IMR-90 (cell line): ENCODE measurements at regions not wholly inside any gene's neighbourhood (a gene's known extent, or its start where the extent isn't known, plus 50 kb on each side); places are given as distances from the start of the nearest gene placed in this dataset.

Experiments
- BHLHE40 ChIP-seq: fragments of 150-350 bp; IDR thresholded peaks from 2 replicates; pipeline ENCODE4 v1.6.1; 2016; ENCODE audit warnings: mild to moderate bottlenecking, low read depth, low read length
- CEBPB ChIP-seq: IDR thresholded peaks from 2 replicates; pipeline ENCODE4 v1.6.1; 2012; ENCODE audit warnings: low read depth, low read length, improper control_type of control experiment
- MAFK ChIP-seq: IDR thresholded peaks from 2 replicates; pipeline ENCODE4 v1.6.1; 2012; ENCODE audit warnings: low read depth, low read length, improper control_type of control experiment
- MXI1 ChIP-seq: IDR thresholded peaks from 2 replicates; pipeline ENCODE4 v1.6.1; 2012; ENCODE audit warnings: low read depth, mild to moderate bottlenecking, low read length, moderate library complexity, borderline replicate concordance
- NFE2L2 ChIP-seq: fragments of 150-350 bp; IDR thresholded peaks from 2 replicates; pipeline ENCODE4 v1.6.1; 2016; ENCODE audit warnings: low read depth, mild to moderate bottlenecking, low read length
- POLR2A ChIP-seq: IDR thresholded peaks from 2 replicates; pipeline ENCODE4 v1.6.1; 2012; ENCODE audit warnings: mild to moderate bottlenecking, low read depth, low read length
- SMC3 ChIP-seq: fragments of 150-350 bp; IDR thresholded peaks from 2 replicates; pipeline ENCODE4 v1.6.1; 2016; ENCODE audit warnings: low read depth, mild to moderate bottlenecking, antibody characterized with exemption, low read length, moderate library complexity
- USF2 ChIP-seq: fragments of 150-350 bp; IDR thresholded peaks from 2 replicates; pipeline ENCODE4 v1.6.1; 2017; ENCODE audit warnings: mild to moderate bottlenecking, antibody characterized with exemption, low read length, low read depth
- TF ChIP-seq, protein P1 (sequence below): conservative IDR thresholded peaks from 2 replicates; pipeline ENCODE4 v1.5.1; 2012; ENCODE audit warnings: mild to moderate bottlenecking, low read depth, low read length, improper control_type of control experiment
- TF ChIP-seq, protein P2 (sequence below): fragments of 150-350 bp; IDR thresholded peaks from 2 replicates; pipeline ENCODE4 v1.6.1; 2016; ENCODE audit warnings: low read depth, mild to moderate bottlenecking, low read length, moderate library complexity, borderline replicate concordance

GRCh38 chr2:81706856-81707255, 1402.3 kb upstream of the LRRTM1 start:
- TF ChIP-seq MAFK = no peak
- TF ChIP-seq, protein P1, sequence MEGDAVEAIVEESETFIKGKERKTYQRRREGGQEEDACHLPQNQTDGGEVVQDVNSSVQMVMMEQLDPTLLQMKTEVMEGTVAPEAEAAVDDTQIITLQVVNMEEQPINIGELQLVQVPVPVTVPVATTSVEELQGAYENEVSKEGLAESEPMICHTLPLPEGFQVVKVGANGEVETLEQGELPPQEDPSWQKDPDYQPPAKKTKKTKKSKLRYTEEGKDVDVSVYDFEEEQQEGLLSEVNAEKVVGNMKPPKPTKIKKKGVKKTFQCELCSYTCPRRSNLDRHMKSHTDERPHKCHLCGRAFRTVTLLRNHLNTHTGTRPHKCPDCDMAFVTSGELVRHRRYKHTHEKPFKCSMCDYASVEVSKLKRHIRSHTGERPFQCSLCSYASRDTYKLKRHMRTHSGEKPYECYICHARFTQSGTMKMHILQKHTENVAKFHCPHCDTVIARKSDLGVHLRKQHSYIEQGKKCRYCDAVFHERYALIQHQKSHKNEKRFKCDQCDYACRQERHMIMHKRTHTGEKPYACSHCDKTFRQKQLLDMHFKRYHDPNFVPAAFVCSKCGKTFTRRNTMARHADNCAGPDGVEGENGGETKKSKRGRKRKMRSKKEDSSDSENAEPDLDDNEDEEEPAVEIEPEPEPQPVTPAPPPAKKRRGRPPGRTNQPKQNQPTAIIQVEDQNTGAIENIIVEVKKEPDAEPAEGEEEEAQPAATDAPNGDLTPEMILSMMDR = no peak
- no peak for TF ChIP-seq POLR2A
- TF ChIP-seq CEBPB = no peak
- TF ChIP-seq MXI1 = no peak
- TF ChIP-seq, protein P2, sequence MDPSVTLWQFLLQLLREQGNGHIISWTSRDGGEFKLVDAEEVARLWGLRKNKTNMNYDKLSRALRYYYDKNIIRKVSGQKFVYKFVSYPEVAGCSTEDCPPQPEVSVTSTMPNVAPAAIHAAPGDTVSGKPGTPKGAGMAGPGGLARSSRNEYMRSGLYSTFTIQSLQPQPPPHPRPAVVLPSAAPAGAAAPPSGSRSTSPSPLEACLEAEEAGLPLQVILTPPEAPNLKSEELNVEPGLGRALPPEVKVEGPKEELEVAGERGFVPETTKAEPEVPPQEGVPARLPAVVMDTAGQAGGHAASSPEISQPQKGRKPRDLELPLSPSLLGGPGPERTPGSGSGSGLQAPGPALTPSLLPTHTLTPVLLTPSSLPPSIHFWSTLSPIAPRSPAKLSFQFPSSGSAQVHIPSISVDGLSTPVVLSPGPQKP = no peak
- no peak for TF ChIP-seq BHLHE40
- no peak for TF ChIP-seq SMC3
- no peak for TF ChIP-seq USF2
- no peak for TF ChIP-seq NFE2L2
